ENCODE measurements at regions not wholly inside any gene's neighbourhood (a gene's known extent, or its start where the extent isn't known, plus 50 kb on each side); places are given as distances from the start of the nearest gene placed in this dataset.

DNA sequence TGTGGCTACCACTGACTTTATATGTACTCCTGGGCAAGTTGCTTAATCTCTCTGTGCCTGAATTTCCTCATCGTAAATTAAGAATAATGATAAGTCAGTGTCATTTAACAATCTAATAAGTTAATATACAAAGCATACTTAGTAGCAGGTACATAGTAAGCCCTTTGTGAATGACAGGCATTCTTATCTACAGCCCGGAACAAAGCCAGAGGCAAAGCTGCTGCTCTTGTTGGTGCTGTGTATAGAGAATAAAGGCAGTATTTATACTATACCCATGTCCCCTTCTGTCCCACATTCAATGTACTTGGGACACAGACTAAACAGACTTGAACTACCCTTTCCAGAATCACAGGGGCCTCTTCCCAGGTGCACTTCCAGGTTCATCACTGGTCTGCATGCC, 229.7 kb upstream of the NCAM1 start:
- no peak for DNase-seq
- no peaks in the 10 kb centered on the region for H3K36me3 ChIP-seq
- no peak overlapping the region for H3K4me3 ChIP-seq (ENCODE audit: low read depth, low read length)
- TF ChIP-seq, protein P1, sequence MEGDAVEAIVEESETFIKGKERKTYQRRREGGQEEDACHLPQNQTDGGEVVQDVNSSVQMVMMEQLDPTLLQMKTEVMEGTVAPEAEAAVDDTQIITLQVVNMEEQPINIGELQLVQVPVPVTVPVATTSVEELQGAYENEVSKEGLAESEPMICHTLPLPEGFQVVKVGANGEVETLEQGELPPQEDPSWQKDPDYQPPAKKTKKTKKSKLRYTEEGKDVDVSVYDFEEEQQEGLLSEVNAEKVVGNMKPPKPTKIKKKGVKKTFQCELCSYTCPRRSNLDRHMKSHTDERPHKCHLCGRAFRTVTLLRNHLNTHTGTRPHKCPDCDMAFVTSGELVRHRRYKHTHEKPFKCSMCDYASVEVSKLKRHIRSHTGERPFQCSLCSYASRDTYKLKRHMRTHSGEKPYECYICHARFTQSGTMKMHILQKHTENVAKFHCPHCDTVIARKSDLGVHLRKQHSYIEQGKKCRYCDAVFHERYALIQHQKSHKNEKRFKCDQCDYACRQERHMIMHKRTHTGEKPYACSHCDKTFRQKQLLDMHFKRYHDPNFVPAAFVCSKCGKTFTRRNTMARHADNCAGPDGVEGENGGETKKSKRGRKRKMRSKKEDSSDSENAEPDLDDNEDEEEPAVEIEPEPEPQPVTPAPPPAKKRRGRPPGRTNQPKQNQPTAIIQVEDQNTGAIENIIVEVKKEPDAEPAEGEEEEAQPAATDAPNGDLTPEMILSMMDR (IDR thresholded peaks at IDR 0.05; ENCODE audit: low read depth, low read length), result no peak
- no peak overlapping the region for H3K27ac ChIP-seq
- no peaks in the 10 kb centered on the region for H3K9me3 ChIP-seq (ENCODE audit: severe bottlenecking)
- H3K27me3 ChIP-seq (ENCODE audit: insufficient read depth, low read depth, severe bottlenecking), result no peaks in the 10 kb centered on the region

DNA sequence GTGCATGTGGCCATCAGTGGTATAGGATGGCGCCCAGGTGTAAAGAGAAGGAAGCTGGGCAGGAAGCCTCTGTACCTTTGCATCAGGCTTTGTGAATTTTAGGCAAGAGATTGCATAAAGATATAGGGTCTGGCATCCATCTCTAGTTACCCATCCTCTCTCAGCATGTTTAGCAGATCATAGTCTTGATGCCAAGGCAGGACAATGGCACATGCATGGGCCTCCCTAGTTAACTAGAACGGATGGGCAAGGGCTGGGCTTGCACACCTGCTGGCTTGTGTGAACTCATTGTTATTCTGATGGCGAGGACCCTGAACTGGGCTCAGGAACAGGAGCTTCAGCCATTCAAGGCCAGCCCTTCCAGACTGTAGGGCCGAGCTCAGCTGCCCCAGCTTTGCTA, 229.2 kb upstream of the NCAM1 start:
- Histone ChIP-seq H3K36me3 (no peaks in the 10 kb centered on the region), H3K9me3 (ENCODE audit: severe bottlenecking) (no peaks in the 10 kb centered on the region), H3K4me3 (ENCODE audit: low read depth, low read length) (no peak overlapping the region), H3K27ac (no peak overlapping the region), H3K27me3 (ENCODE audit: insufficient read depth, low read depth, severe bottlenecking) (no peaks in the 10 kb centered on the region)
- TF ChIP-seq, protein P1 (IDR thresholded peaks at IDR 0.05; ENCODE audit: low read depth, low read length), result no peak
- no peak for DNase-seq

DNA sequence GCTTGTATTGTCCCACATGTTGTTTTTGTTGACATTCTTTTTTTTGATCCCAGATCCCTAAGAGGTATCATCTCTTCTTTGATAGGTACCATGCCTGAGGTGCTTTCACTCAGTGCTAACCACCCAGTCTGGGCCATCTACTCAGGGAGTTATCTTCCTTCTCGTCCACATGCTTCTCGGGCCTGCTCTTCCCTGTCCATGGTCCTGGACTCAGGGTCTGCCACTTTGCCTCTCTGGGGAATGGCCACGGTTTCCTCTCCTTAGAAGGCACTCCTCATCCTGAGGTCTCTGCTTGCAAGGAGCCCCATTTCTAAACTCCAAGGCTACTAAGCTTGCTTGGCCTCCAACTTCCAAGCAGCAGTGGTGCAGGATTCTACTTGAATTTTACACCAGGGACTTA, 227.0 kb upstream of the NCAM1 start:
- Histone ChIP-seq H3K9me3 (ENCODE audit: severe bottlenecking) (no peaks in the 10 kb centered on the region), H3K27ac (no peak overlapping the region), H3K4me3 (ENCODE audit: low read depth, low read length) (no peak overlapping the region), H3K36me3 (no peaks in the 10 kb centered on the region), H3K27me3 (ENCODE audit: insufficient read depth, low read depth, severe bottlenecking) (no peaks in the 10 kb centered on the region)
- no peak for DNase-seq
- TF ChIP-seq, protein P1 (IDR thresholded peaks at IDR 0.05; ENCODE audit: low read depth, low read length), result no peak

DNA sequence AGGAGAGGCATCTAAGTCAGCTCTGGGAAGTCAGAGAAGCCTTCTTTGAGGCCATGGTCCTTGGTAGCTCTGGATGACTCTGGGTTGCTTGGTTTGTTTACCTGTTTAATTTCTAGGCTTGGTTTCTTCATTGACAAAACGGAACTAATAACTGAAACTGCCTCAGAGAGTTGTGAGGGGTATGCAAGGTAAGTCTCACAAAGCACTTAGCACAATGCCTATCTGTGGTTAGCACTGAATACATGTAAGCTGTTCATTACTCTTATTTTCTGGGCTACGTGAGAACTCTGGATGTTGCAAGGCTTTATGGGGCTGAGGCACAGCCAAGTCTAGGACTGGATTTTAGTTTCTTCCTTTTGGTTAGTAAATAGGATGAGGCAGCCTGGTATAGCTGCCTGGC, 225.8 kb upstream of the NCAM1 start:
- Histone ChIP-seq H3K9me3 (ENCODE audit: severe bottlenecking) (no peaks in the 10 kb centered on the region), H3K27me3 (ENCODE audit: insufficient read depth, low read depth, severe bottlenecking) (no peaks in the 10 kb centered on the region), H3K4me3 (ENCODE audit: low read depth, low read length) (no peak overlapping the region), H3K27ac (no peak overlapping the region), H3K36me3 (no peaks in the 10 kb centered on the region)
- TF ChIP-seq, protein P1 (IDR thresholded peaks at IDR 0.05; ENCODE audit: low read depth, low read length), result no peak
- DNase-seq, result no peak

DNA sequence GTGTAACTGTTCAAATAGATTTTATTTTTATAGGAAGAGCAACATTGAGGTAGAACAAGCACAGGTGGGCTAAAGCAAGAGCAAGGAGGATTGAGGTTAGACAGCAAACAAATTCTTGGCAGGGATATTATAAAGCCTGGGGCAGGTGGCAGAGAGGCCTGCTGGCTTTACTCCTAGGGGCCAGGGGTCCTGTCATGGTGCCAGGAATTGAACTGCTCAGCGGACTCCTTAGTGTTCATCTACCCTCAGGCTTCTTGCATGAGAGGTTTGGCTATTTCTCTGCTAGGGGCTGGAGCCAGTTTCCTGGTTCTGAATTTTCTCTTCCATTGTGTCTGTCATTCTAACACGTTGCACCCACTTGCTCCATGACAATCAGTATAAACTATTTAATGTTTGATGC, 217.2 kb upstream of the NCAM1 start:
- Histone ChIP-seq H3K9me3 (ENCODE audit: severe bottlenecking) (no peaks in the 10 kb centered on the region), H3K36me3 (no peaks in the 10 kb centered on the region), H3K27ac (no peak overlapping the region), H3K4me3 (ENCODE audit: low read depth, low read length) (no peak overlapping the region), H3K27me3 (ENCODE audit: insufficient read depth, low read depth, severe bottlenecking) (no peaks in the 10 kb centered on the region)
- TF ChIP-seq, protein P1 (IDR thresholded peaks at IDR 0.05; ENCODE audit: low read depth, low read length), result no peak
- no peak for DNase-seq

DNA sequence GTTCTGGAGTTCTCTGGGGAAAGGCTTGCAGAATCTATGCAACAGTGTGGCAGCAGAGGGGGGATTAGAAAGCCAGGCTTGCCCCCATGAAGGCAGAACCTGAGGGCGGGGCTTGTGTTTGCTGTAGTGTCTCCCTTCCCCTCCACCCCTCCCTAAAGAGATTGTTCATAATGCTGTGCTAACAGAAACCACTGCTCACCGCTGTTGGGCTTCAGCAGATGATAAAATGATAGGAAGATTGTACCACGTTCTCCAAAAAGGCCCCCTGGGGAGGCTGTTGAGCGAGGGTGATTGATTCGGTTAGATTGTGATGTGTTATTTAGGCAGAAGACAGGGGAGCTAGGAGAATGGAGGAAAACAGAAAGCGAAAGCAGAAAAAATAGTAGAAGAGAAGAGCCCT, 215.2 kb upstream of the NCAM1 start:
- TF ChIP-seq, protein P1 (IDR thresholded peaks at IDR 0.05; ENCODE audit: low read depth, low read length), result no peak
- no peak overlapping the region for H3K27ac ChIP-seq
- H3K9me3 ChIP-seq (ENCODE audit: severe bottlenecking), result no peaks in the 10 kb centered on the region

More for the DNA sequence above, 215.2 kb upstream of the NCAM1 start:
- H3K27me3 ChIP-seq (ENCODE audit: insufficient read depth, low read depth, severe bottlenecking), result no peaks in the 10 kb centered on the region
- no peak for DNase-seq
- no peak overlapping the region for H3K4me3 ChIP-seq (ENCODE audit: low read depth, low read length)
- no peaks in the 10 kb centered on the region for H3K36me3 ChIP-seq
